Stimulated activated CD8-positive, alpha-beta memory T cell treated with anti-CD3 and anti-CD28 coated beads, Interleukin-2, amount 100 ng/mL, for 48 hours (primary cell): ENCODE measurements at regions not wholly inside any gene's neighbourhood (a gene's known extent, or its start where the extent isn't known, plus 50 kb on each side); places are given as distances from the start of the nearest gene placed in this dataset.

ENCODE experiments used
- DNase-seq, 2 donors: peaks; one replicate each; pipeline ENCODE4 v3.0.0-alpha.2; 2020; ENCODE audit warnings: low read depth in 2 of 2

DNA sequence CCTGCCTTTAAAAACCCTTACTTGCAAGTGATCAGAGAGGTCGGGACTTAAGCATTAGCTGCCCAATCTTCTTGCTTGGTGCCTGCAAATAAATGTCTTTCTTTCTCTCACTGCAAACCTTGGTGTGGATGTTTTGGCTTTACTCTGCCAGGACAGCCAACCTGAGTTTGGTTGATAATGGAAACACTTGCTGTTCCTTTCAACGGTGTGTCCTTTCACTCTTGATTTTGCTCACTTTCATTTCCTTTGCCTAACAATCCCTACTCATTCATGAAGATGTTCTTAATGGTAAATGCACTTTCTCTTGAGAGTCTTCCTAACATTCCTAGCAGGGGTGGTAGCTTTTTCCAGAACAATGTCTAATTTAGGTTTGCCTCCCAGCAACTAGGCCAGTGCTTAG, 366.2 kb downstream of the HRH4 start:
- DNase-seq: no peak

DNA sequence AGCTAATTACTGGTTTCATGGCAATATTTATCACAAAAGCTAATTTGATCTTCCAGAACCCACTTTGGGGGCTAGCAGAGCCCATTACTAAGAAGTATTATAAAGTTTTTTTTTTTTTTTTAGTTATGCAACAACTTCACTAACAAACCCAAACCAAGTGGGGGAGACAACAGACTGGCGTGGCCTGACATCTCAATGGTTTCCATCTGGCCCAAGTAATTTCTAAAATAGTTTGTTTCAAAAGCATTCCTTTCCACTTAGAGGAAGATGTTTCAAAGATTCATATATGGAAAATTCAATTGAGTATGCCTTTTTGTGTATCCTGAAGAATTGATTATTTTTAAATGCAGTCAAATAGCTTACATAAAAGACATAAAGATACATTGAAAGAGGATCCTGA, 367.1 kb downstream of the HRH4 start:
- no peak for DNase-seq

- no peak for DNase-seq
These were observed 370.6 kb downstream of the HRH4 start for GRCh38 chr18:24831081-24831480.

GRCh38 chr18:24831871-24832665, 371.6 kb downstream of the HRH4 start:
- no peak for DNase-seq

DNA sequence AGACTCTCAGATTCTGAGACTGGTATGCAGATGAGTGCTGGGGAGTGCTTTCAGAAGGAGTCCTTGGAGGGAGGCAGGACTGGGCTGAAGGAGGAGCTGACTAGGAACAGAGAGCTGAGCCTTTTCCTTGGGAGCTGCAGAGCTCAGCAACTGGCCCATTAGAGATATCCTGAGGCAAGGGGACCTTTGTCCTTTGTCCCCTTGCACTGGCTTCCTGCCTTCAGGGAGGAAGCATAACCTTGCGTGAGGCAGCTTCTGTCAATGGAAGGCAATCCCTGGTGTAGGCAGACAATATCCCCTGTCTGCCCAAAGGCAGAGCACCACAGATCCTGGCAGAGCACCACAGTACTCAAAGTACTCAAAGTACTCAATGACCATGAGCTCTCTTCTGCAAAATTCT, 375.3 kb downstream of the HRH4 start:
- DNase-seq: no peak

DNA sequence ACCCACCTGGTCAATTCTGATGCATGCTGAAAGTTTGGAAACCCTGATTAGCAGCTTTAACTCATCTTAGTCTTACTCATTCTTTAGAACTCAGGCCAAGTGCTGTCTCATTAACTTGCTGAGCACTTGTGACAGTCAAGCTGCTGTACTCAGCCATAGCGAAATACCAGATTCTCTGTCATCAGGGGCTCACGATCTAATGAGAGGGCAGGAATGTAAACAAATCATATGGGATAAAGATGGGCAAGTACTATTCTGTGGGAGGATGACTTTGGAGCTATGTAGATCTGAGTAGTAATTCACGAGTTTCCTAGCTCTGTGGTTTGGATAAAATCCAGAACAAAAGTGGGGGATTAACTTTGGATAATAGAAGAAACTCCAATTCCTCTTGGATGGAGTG, 376.6 kb downstream of the HRH4 start:
- DNase-seq: no peak

GRCh38 chr18:24840051-24840450, 379.6 kb downstream of the HRH4 start:
- no peak for DNase-seq

DNA sequence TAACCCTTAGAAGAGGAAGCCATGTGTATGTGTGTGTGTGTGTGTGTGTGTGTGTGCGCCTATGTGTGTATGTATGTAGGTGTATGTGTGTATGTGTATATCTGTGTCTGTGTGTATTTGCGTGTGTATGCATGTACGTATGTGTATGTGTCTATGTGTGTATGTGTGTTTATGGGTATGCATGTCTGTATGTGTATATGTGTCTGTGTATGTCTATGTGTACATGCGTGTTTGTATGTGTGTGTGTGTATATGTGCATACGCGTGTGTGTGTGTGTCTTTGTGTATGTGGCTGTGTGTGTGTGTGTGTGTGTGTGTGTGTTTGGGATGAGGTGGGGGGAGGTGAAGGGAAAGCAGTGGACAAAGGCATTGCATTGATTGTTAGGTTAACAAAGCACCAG, 380.2 kb downstream of the HRH4 start:
- no peak for DNase-seq

DNA sequence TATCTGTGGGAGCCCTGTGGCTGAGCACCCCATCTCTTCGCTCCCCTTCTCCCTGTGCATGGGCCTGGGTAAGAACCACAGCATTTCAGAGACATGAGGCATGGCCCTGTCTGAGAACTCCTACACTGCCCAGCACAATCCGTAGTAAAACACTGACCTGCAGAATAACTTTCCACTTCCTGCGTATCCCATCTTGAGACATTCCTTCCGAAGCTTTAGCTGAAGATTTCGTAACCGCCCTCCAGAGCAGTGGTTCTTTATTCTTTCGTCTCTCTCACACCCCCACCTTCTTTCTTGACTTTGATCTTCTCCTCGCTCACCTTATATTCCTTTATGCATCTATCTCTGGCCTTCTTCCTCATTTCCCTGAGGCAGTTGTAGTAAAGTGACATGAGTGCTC, 381.1 kb downstream of the HRH4 start:
- DNase-seq: no peak

DNA sequence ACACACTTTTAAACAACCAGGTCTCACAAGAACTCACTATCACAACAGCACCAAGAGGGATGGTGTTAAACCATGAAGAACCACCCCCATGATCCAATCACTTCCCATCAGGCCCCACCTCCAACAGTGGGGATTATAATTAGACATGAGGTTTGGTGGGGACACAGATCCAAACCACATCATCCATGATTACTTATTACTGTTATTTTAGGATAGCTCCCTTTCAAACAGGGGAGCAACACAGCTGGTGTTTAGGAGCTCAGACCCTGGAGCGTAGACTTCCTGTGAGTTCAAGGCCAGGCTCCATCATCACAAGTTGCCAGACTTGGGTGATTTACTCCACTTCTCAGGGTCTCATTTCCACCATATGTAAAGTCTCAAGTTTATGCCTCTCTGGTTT, 382.7 kb downstream of the HRH4 start:
- DNase-seq: no peak

- no peak for DNase-seq
These were observed 385.7 kb downstream of the HRH4 start for GRCh38 chr18:24846138-24846537.

GRCh38 chr18:24850532-24850931, 390.1 kb downstream of the HRH4 start:
- no peak for DNase-seq

DNA sequence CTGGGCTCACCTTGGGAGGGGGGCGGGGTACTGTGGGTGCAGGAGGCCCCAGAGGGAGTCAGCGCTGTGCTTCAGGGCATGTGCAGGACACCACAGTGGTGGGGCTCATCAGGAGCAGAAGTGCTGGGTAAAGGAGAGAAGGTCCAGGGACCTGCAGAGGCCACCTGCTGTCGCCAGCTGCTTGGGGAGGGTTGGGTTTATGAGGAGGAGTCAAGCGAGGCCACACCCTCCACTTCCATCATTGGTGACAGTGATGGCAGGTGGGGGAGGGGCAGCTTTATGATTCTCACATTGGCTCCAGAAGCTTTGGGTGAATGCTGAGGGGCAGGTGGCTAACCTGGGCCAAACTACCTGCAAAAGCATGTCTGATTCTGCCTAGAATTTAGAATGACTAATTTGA, 392.6 kb downstream of the HRH4 start:
- no peak for DNase-seq

DNA sequence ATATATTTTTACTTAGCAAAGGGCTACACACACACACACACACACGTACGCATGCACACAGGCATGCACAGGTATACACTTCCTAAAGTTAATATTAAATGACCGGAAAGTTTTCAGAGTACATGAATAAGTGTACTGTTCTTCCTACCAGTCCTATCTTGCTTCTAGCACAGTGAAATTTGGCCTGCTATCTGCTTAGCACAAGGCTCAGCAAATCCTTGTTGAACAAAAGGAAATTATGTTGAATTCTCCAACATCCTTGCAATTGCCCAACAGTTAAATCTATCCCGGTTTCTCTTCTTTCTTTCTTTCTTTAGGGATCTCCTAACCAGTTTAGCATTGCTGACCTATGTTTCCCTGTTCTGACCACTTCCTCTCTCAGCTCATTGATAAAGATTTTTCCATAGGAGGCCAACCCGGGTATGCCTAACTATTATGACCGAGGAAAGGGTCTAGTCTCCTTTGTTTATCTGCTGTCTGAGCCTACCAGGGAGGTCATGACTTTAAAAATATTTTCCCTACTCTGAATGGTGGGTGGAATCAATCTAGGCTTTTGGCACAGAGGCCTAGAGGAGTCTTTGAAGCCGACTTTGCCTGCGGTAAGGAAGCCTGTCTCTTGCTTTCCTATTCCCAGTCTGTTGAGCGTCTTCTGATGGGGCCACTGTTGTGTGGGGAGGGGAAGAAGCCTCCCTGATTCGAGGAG, 400.7 kb downstream of the HRH4 start:
- no peak for DNase-seq

DNA sequence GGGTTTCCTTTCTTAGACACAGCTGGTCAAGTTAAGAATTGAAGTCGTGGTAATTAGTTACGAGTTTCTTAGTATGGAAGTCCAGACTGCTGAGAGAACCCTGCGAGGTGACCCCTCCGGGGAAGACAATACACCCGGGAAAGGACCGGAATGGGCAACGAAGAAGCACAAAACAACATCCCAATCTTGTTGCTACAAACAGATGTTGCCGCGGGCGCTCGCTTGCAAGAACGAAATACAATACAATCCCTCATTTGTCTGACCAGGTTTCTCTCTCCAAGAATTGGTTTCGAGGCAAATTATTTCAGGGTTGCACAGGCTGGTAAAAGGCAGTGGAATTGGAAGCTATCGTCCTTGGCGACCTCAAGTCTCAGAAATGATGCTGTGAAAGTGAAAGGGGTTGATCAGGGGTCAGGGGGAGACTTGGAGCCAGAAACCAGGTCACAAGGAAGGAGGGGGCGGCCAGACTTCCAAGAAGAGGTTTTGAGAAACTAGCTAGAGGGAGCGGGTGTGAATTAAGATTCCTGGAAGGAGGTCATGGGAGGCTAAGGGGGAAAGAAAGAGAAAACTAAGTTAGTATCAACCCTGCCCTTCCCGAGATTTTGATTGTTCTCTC, 401.9 kb downstream of the HRH4 start:
- DNase-seq: no peak

DNA sequence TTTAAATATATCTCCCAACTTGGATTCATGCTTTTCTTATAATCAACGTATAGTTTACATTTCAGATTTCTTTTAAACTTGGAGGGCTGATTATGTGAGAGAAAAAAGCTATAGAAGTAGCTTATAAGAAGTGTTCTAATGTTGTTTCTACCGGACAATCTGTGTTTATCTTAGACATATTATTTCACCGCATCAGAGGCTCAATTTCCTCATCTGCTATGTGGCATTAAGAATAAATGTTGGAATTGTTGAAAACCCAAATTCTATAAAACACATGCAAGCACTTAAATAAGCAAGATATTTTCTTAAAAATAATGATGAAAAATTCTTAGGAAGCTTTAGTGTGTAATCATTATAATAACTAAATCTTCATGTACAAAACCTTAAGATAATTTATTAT, 407.9 kb downstream of the HRH4 start:
- DNase-seq: no peak

- DNase-seq: no peak
These were observed 408.4 kb downstream of the HRH4 start for GRCh38 chr18:24868760-24869237.

GRCh38 chr18:24869285-24869684, 408.8 kb downstream of the HRH4 start:
- no peak for DNase-seq

- DNase-seq: no peak
These were observed 414.8 kb downstream of the HRH4 start for GRCh38 chr18:24875286-24875685.

DNA sequence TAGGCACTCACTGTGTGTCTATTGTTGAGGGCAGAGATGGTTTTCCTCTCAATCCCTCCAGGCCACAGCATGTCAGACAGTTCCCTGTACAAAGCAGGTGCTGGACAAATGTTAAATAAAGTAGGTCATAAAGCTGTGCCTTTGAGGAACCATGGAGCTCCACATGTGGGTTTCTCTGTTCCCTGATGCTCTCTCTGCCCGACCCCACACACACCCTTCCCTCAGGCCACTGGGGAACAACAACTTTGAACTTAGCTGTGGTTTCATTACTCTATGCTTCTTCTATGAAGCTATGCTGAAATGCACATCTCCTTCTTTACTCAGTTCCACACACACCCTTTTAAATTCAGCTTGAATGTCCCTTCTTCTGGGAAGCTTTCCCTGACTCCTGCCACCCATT, 415.3 kb downstream of the HRH4 start:
- DNase-seq: no peak

GRCh38 chr18:24876266-24876665, 415.8 kb downstream of the HRH4 start:
- no peak for DNase-seq

- no peak for DNase-seq
These were observed 416.6 kb downstream of the HRH4 start for GRCh38 chr18:24877066-24877465.

DNA sequence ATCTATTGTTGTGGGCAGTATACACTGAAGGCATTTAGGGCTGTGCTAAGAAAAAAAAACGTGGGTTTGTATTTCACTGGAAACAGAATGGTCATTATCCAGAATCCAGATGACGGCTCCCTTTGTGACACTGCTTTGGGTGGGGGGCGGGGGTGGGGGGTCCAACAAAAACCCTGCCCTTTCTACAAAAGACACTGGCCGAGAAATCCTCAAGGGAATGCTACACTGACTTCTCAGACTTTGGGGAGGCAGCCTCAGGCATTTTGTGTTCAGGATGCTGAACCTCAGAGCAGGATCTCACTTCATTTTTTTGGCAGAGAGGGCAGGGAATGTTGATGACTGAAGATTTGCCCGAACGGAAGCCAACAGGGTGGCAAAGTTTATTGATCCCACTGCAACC, 417.1 kb downstream of the HRH4 start:
- no peak for DNase-seq
